Transverse colon (tissue), 4 donors: ENCODE measurements at regions not wholly inside any gene's neighbourhood (a gene's known extent, or its start where the extent isn't known, plus 50 kb on each side); places are given as distances from the start of the nearest gene placed in this dataset.

ENCODE experiments used
- CTCF ChIP-seq, 5 experiments: fragments of 200-600 bp in 3 of 5; fragments of 450-650 bp in 2 of 5; sonication (generic) in 3 of 5; IDR thresholded peaks; 1 replicate in 2 of 5; 2 replicates in 3 of 5; pipeline ENCODE4 v1.5.1; 2016 to 2017; ENCODE audit warnings: antibody characterized with exemption in 5 of 5, inconsistent platforms in 3 of 5, mild to moderate bottlenecking in 2 of 5, moderate library complexity in 1 of 5
- EP300 ChIP-seq: sonication (generic); formaldehyde crosslinking; IDR thresholded peaks from one replicate; pipeline ENCODE4 v1.6.1; 2017; ENCODE audit warnings: antibody characterized with exemption, low read depth
- POLR2A ChIP-seq: fragments of 450-650 bp; IDR thresholded peaks from one replicate; pipeline ENCODE4 v1.6.1; 2016; ENCODE audit warnings: antibody characterized with exemption, mild to moderate bottlenecking, moderate library complexity
- POLR2AphosphoS5 ChIP-seq, 3 donors: sonication (generic); formaldehyde crosslinking; IDR thresholded peaks; one replicate each; pipeline ENCODE4 v1.6.1; 2016; ENCODE audit warnings: antibody characterized with exemption in 3 of 3

- TF ChIP-seq POLR2A: no peak
- TF ChIP-seq CTCF (IDR thresholded peaks at IDR 0.05): peak; percentile 58 to 85 (median 69)
- no peak for TF ChIP-seq POLR2AphosphoS5 (IDR thresholded peaks at IDR 0.05)
- TF ChIP-seq EP300: no peak
Observed at GRCh38 chrX:101799387-101799786, 132.4 kb downstream of the ZMAT1 start.
